Esophagus muscularis mucosa (tissue), 4 donors: ENCODE measurements at regions not wholly inside any gene's neighbourhood (a gene's known extent, or its start where the extent isn't known, plus 50 kb on each side); places are given as distances from the start of the nearest gene placed in this dataset.

Experiments
- DNase-seq: peaks from one replicate; pipeline ENCODE4 v3.0.0-alpha.2; 2017; ENCODE audit errors: extremely low spot score
- H3K27ac ChIP-seq, 4 donors: fragments of 200-600 bp; sonication (generic); replicated peaks in 1 of 4; 1 replicate in 3 of 4; 2 replicates in 1 of 4; pipeline ENCODE4 v1.5.1; 2016 to 2019; ENCODE audit warnings: mild to moderate bottlenecking in 1 of 4
- H3K27me3 ChIP-seq, 4 donors: fragments of 200-600 bp; sonication (generic); one replicate each; pipeline versions ENCODE4 v1.5.1 to v1.6.0; 2016 to 2019
- H3K36me3 ChIP-seq, 4 donors: fragments of 200-600 bp; sonication (generic); one replicate each; pipeline ENCODE4 v1.5.1; 2016 to 2019
- H3K4me1 ChIP-seq, 4 donors: fragments of 200-600 bp; sonication (generic); one replicate each; pipeline ENCODE4 v1.5.1; 2016 to 2019
- H3K4me3 ChIP-seq, 4 donors: fragments of 200-600 bp; sonication (generic); 1 replicate in 2 of 4; 2 replicates in 2 of 4; pipeline ENCODE4 v1.5.1; 2016 to 2019; ENCODE audit warnings: mild to moderate bottlenecking in 4 of 4, moderate library complexity in 1 of 4
- H3K9me3 ChIP-seq, 4 donors: fragments of 200-600 bp; sonication (generic); 1 replicate in 3 of 4; 2 replicates in 1 of 4; pipeline ENCODE4 v1.5.1; 2016 to 2019
- EP300 ChIP-seq: sonication (generic); formaldehyde crosslinking; IDR thresholded peaks from one replicate; pipeline ENCODE4 v1.6.1; 2017; ENCODE audit warnings: antibody characterized with exemption
- POLR2A ChIP-seq: fragments of 450-650 bp; IDR thresholded peaks from one replicate; pipeline ENCODE4 v1.6.1; 2017; ENCODE audit warnings: antibody characterized with exemption, moderate library complexity, mild to moderate bottlenecking, low read depth
- POLR2AphosphoS5 ChIP-seq, 2 donors: sonication (generic); formaldehyde crosslinking; IDR thresholded peaks; one replicate each; pipeline ENCODE4 v1.6.1; 2017; ENCODE audit warnings: antibody characterized with exemption in 2 of 2
- WGBS: methylation state at CpG from one replicate; pipeline ENCODE4 v1.1.5; 2018; 5-methylcytosine and 5-hydroxymethylcytosine counted together
- intact Hi-C: fragments of 100-400 bp; cut with DNase I; formaldehyde crosslinking; loops from one replicate; pipeline ENCODE4 v1.15.1; 2023
- TF ChIP-seq, protein P1 (sequence below), 3 experiments: fragments of 200-600 bp in 2 of 3; fragments of 450-650 bp in 1 of 3; sonication (generic) in 2 of 3; IDR thresholded peaks; one replicate each; pipeline ENCODE4 v1.5.1; 2017 to 2019; ENCODE audit warnings: antibody characterized with exemption in 3 of 3, mild to moderate bottlenecking in 2 of 3, moderate library complexity in 1 of 3

DNA sequence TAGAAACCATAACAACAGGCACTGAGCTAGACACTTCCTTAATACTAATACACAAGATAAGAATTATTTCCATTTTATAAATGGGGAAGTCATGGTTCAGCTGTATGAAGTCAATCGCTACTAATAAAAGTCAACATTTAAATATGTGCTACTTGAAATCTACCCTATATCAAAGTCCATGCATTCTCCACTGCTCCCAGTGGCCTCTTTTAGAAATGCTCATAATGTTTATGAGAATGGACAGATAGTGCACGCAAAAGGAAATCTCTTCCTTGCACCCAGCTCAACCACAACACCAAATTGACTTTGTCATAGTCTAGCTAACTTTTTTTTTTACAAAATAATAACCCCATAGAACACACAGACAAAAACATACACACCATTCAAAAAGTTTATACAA is 281.7 kb upstream of the CXADR start:
- no peak overlapping the region for H3K4me3 ChIP-seq
- TF ChIP-seq POLR2A: no peak
- TF ChIP-seq, protein P1, sequence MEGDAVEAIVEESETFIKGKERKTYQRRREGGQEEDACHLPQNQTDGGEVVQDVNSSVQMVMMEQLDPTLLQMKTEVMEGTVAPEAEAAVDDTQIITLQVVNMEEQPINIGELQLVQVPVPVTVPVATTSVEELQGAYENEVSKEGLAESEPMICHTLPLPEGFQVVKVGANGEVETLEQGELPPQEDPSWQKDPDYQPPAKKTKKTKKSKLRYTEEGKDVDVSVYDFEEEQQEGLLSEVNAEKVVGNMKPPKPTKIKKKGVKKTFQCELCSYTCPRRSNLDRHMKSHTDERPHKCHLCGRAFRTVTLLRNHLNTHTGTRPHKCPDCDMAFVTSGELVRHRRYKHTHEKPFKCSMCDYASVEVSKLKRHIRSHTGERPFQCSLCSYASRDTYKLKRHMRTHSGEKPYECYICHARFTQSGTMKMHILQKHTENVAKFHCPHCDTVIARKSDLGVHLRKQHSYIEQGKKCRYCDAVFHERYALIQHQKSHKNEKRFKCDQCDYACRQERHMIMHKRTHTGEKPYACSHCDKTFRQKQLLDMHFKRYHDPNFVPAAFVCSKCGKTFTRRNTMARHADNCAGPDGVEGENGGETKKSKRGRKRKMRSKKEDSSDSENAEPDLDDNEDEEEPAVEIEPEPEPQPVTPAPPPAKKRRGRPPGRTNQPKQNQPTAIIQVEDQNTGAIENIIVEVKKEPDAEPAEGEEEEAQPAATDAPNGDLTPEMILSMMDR (IDR thresholded peaks at IDR 0.05): no peak
- no peak for TF ChIP-seq EP300
- TF ChIP-seq POLR2AphosphoS5 (IDR thresholded peaks at IDR 0.05): no peak
- no peaks in the 10 kb centered on the region for H3K4me1 ChIP-seq
- WGBS: 96% methylated on average over 2 of the region's 2 CpGs
- no peaks in the 10 kb centered on the region for H3K36me3 ChIP-seq
- peaks cover 0 to 23% (median 8%) of the 10 kb centered on the region in 4 donors for H3K9me3 ChIP-seq
- no peak overlapping the region for H3K27ac ChIP-seq
- H3K27me3 ChIP-seq: no peaks in the 10 kb centered on the region
- intact Hi-C loops: no loop called here
- no peak for DNase-seq

DNA sequence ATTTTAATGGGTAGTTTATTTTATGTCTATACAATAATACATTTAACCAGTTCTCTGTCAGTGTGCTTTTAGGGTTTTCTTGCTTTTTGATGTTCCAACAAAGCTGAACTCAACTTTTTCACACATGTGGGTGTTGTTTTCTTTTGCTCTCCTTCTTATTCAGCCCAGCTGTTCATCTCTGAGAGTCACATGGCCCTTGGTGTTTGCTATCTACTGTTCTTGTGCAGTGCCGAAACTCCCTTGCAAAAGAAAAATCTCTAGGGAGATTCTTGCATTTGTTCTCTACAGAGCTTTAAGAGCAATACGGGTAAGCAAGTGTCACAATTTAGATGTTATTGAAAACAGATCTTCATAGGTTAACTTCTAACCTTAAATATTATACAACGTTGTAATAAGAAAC is 281.1 kb upstream of the CXADR start:
- Histone ChIP-seq H3K36me3 (no peaks in the 10 kb centered on the region), H3K4me1 (no peaks in the 10 kb centered on the region), H3K27ac (no peak overlapping the region), H3K4me3 (no peak overlapping the region), H3K27me3 (no peaks in the 10 kb centered on the region), H3K9me3 (peaks cover 0 to 20% (median 7%) of the 10 kb centered on the region in 4 donors)
- 59% methylated on average over 3 of the region's 3 CpGs for WGBS
- no peak for TF ChIP-seq EP300
- no peak for TF ChIP-seq POLR2A
- TF ChIP-seq, protein P1 (IDR thresholded peaks at IDR 0.05): no peak
- no peak for TF ChIP-seq POLR2AphosphoS5 (IDR thresholded peaks at IDR 0.05)
- intact Hi-C loops: no loop called here
- DNase-seq: no peak

DNA sequence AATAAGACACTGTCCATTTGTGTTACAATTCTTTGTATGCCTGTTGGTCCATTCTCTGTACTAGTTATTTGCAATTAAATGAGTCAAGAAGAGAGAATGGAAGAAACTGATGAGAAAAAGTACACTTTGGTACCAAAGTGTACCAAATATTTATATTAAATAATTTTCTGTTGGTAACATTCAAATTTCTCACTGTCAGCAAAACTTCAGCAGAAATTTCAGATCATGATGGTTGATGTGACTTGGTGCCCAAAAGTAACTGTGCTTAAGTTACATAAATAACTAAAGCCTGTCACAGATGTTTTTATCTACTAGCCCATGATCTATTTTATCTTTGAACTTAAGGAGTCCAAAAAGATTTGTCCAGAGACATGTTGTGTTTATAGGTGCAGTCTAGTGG is 274.4 kb upstream of the CXADR start:
- Histone ChIP-seq H3K27me3 (no peaks in the 10 kb centered on the region), H3K4me3 (no peak overlapping the region), H3K36me3 (no peaks in the 10 kb centered on the region), H3K27ac (no peak overlapping the region), H3K4me1 (no peaks in the 10 kb centered on the region), H3K9me3 (peaks cover 0 to 7% (median 0%) of the 10 kb centered on the region in 4 donors)
- intact Hi-C loops: no loop called here
- no peak for TF ChIP-seq EP300
- no peak for TF ChIP-seq POLR2A
- TF ChIP-seq POLR2AphosphoS5 (IDR thresholded peaks at IDR 0.05): no peak
- TF ChIP-seq, protein P1 (IDR thresholded peaks at IDR 0.05): no peak
- DNase-seq: no peak

DNA sequence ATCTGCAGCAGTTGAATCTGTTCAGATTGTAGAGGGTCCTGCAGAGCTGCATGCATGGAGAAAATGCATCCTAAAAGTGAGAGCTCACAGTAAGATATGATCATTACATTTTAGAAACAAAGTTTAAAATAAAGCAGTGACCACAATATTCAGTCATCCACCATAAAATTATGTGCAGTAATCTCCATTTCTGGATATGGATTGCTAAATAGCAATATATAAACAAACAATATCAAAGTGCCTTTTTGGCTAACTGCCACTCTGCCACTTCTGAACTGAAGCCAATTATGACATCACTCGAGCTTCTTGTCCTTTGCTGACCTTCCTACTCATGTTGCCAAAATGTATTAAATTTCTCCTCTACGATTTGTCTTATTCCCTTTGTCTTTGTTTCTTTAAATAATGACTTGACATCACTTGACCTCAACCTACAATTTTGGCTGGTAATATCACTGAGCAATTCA is 262.0 kb upstream of the CXADR start:
- Histone ChIP-seq H3K27ac (no peak overlapping the region), H3K4me1 (peaks cover 0 to 8% (median 0%) of the 10 kb centered on the region in 4 donors), H3K4me3 (no peak overlapping the region), H3K9me3 (no peaks in the 10 kb centered on the region), H3K36me3 (no peaks in the 10 kb centered on the region), H3K27me3 (no peaks in the 10 kb centered on the region)
- DNase-seq: no peak
- WGBS: 18% methylated on average over 2 of the region's 2 CpGs
- intact Hi-C loops: no loop called here
- TF ChIP-seq EP300: no peak
- TF ChIP-seq, protein P1 (IDR thresholded peaks at IDR 0.05): no peak
- TF ChIP-seq POLR2A: no peak
- no peak for TF ChIP-seq POLR2AphosphoS5 (IDR thresholded peaks at IDR 0.05)

DNA sequence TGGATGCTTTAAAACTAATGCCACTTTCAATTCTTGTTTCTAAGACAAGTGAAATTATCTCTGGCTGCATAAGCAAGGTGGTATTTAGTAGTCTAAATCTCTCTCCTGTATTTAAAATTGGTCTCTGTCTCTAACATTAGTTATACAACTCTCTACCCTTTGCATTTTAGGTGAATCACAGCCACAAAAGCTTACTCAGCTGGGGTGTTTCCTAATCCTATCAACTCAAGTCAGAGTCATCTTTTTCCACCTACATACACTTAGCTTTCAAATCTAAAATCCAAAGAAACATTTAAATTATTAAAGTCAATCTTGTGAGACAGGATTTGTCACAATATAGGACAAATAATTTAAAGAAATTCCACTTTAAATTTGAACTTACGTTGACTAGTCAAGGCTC is 255.1 kb upstream of the CXADR start:
- 91% methylated on average over 1 of the region's 1 CpG for WGBS
- intact Hi-C loops: no loop called here
- DNase-seq: no peak

More for the DNA sequence above, 255.1 kb upstream of the CXADR start:
- no peaks in the 10 kb centered on the region for H3K9me3 ChIP-seq
- no peak overlapping the region for H3K27ac ChIP-seq
- no peaks in the 10 kb centered on the region for H3K36me3 ChIP-seq
- H3K4me1 ChIP-seq: no peaks in the 10 kb centered on the region
- TF ChIP-seq, protein P1 (IDR thresholded peaks at IDR 0.05): no peak
- TF ChIP-seq POLR2A: no peak
- TF ChIP-seq EP300: no peak
- no peak for TF ChIP-seq POLR2AphosphoS5 (IDR thresholded peaks at IDR 0.05)
- H3K27me3 ChIP-seq: no peaks in the 10 kb centered on the region
- no peak overlapping the region for H3K4me3 ChIP-seq
